HG03135 (cell line): ENCODE measurements at regions not wholly inside any gene's neighbourhood (a gene's known extent, or its start where the extent isn't known, plus 50 kb on each side); places are given as distances from the start of the nearest gene placed in this dataset.
"Not testable (repeated sequence)": the region's sequence is repeated elsewhere in the genome, so short reads cannot be mapped to it uniquely, and the experiment has no call there.

Source experiments
- ATAC-seq: cut with Tn5 transposase; IDR thresholded peaks from one replicate; pipeline ENCODE4 v1.9.1; 2021; ENCODE audit warnings: mild to moderate bottlenecking, moderate library complexity; ENCODE audit not compliant: unreplicated experiment

- no peak for ATAC-seq
These were observed 394.6 kb upstream of the SETBP1 start for GRCh38 chr18:44286049-44286448.

- no peak for ATAC-seq
These were observed 390.2 kb upstream of the SETBP1 start for GRCh38 chr18:44290366-44290977.

GRCh38 chr18:44298566-44298965, 382.1 kb upstream of the SETBP1 start:
- no peak for ATAC-seq

- no peak for ATAC-seq
These were observed 371.5 kb upstream of the SETBP1 start for GRCh38 chr18:44309185-44309584.

- no peak for ATAC-seq
These were observed 359.8 kb upstream of the SETBP1 start for GRCh38 chr18:44320619-44321460.

- ATAC-seq: no peak
These were observed 358.7 kb upstream of the SETBP1 start for GRCh38 chr18:44321868-44322590.

- no peak for ATAC-seq
These were observed 357.6 kb upstream of the SETBP1 start for GRCh38 chr18:44323125-44323524.

- no peak for ATAC-seq
These were observed 356.3 kb upstream of the SETBP1 start for GRCh38 chr18:44324361-44324760.

- ATAC-seq: no peak
These were observed 354.6 kb upstream of the SETBP1 start for GRCh38 chr18:44325903-44326635.

- ATAC-seq: no peak
These were observed 348.8 kb upstream of the SETBP1 start for GRCh38 chr18:44331656-44332570.

GRCh38 chr18:44341759-44342158, 338.9 kb upstream of the SETBP1 start:
- no peak for ATAC-seq

- no peak for ATAC-seq
These were observed 338.5 kb upstream of the SETBP1 start for GRCh38 chr18:44342162-44342561.

GRCh38 chr18:44342946-44343345, 337.7 kb upstream of the SETBP1 start:
- ATAC-seq: no peak

GRCh38 chr18:44343570-44343969, 337.1 kb upstream of the SETBP1 start:
- no peak for ATAC-seq

GRCh38 chr18:44356566-44357157, 324.0 kb upstream of the SETBP1 start:
- no peak for ATAC-seq

- no peak for ATAC-seq
These were observed 322.3 kb upstream of the SETBP1 start for GRCh38 chr18:44358402-44358801.

GRCh38 chr18:44359741-44360140, 320.9 kb upstream of the SETBP1 start:
- ATAC-seq: not testable (repeated sequence)

GRCh38 chr18:44362213-44362612, 318.5 kb upstream of the SETBP1 start:
- not testable (repeated sequence) for ATAC-seq

GRCh38 chr18:44370861-44371260, 309.8 kb upstream of the SETBP1 start:
- no peak for ATAC-seq

- ATAC-seq: no peak
These were observed 305.7 kb upstream of the SETBP1 start for GRCh38 chr18:44374966-44375365.
